Natural killer cell (primary cell): ENCODE measurements at regions not wholly inside any gene's neighbourhood (a gene's known extent, or its start where the extent isn't known, plus 50 kb on each side); places are given as distances from the start of the nearest gene placed in this dataset.

ENCODE experiments used
- ATAC-seq, 3 donors: fragments of 150-1000 bp in 2 of 3; fragments of 200-7000 bp in 1 of 3; cut with Tn5 transposase; 1 replicate in 1 of 3; 2 replicates in 2 of 3; pipeline ENCODE4 v1.10.0; 2021; ENCODE audit warnings: mild to moderate bottlenecking in 2 of 3, moderate library complexity in 2 of 3
- DNase-seq, 2 donors: peaks; one replicate each; pipeline versions ENCODE4 v3.0.0 to v3.0.0-alpha.2; 2013 to 2021; ENCODE audit warnings: mixed read lengths in 1 of 2
- H3K27ac ChIP-seq: one replicate; pipeline ENCODE4 v1.5.1; 2013; ENCODE audit warnings: mild to moderate bottlenecking, low read length
- H3K27me3 ChIP-seq: one replicate; pipeline ENCODE4 v1.6.1; 2013; ENCODE audit warnings: low read length; ENCODE audit not compliant: control insufficient read depth, insufficient read depth
- H3K36me3 ChIP-seq: one replicate; pipeline ENCODE4 v1.6.1; 2013; ENCODE audit warnings: low read length; ENCODE audit not compliant: control insufficient read depth, insufficient read depth
- H3K4me1 ChIP-seq: one replicate; pipeline ENCODE4 v1.6.1; 2013; ENCODE audit warnings: low read length; ENCODE audit not compliant: control insufficient read depth, insufficient read depth
- H3K4me3 ChIP-seq: one replicate; pipeline ENCODE4 v1.5.1; 2013; ENCODE audit warnings: low read length
- H3K9me3 ChIP-seq: one replicate; pipeline ENCODE4 v1.6.1; 2013; ENCODE audit warnings: low read length; ENCODE audit not compliant: control insufficient read depth, insufficient read depth
- H3K27ac Mint-ChIP-seq, 2 donors: one replicate each; pipeline ENCODE4 v1.8.0; 2022; ENCODE audit warnings: mild to moderate bottlenecking in 2 of 2, mixed read lengths in 2 of 2, moderate library complexity in 1 of 2
- H3K27me3 Mint-ChIP-seq, 2 donors: one replicate each; pipeline ENCODE4 v1.8.0; 2022; ENCODE audit warnings: low read depth in 2 of 2, mixed read lengths in 2 of 2
- H3K36me3 Mint-ChIP-seq: one replicate; pipeline ENCODE4 v1.8.0; 2022; ENCODE audit warnings: mixed read lengths
- H3K4me1 Mint-ChIP-seq, 2 donors: one replicate each; pipeline ENCODE4 v1.8.0; 2022; ENCODE audit warnings: mixed read lengths in 2 of 2
- H3K4me3 Mint-ChIP-seq: one replicate; pipeline ENCODE4 v1.8.0; 2022; ENCODE audit warnings: mild to moderate bottlenecking, moderate library complexity, mixed read lengths
- H3K9me3 Mint-ChIP-seq, 2 donors: one replicate each; pipeline ENCODE4 v1.8.0; 2022; ENCODE audit warnings: mixed read lengths in 2 of 2
- WGBS: methylation state at CpG from one replicate; pipeline ENCODE4 v1.1.7; 2013; ENCODE audit warnings: missing lambda C conversion rate; ENCODE audit not compliant: insufficient coverage; 5-methylcytosine and 5-hydroxymethylcytosine counted together
- intact Hi-C: fragments of 100-400 bp; cut with micrococcal nuclease; formaldehyde crosslinking; loops from one replicate; pipeline ENCODE4 v1.14.2; 2022
- TF ChIP-seq, protein P1 (sequence below): fragments of 200-600 bp; IDR thresholded peaks from one replicate; pipeline ENCODE4 v1.8.0; 2022; ENCODE audit warnings: antibody characterized with exemption

DNA sequence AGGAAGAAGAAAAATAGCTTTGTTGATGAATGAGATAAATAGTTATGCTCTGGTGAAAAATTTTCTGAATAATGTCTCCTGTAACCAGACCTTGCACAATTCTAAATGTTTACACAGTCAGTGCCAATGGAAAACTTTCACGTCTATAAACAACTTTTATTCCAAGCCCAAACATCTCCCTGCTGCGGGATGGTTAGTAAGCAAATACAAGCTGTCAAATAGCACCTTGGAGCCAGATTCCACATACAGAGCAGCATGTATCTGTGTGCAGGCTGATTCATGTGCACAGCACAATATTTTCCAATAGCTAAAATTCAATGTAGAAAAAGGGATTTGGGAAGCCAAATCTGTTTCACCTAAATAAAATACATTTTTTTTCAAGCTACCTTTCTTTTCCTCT, 813.3 kb downstream of the HACE1 start:
- WGBS = 89% methylated on average over 2 of the region's 2 CpGs
- no peak overlapping the region for H3K27ac Mint-ChIP-seq
- intact Hi-C loops = no loop called here

DNA sequence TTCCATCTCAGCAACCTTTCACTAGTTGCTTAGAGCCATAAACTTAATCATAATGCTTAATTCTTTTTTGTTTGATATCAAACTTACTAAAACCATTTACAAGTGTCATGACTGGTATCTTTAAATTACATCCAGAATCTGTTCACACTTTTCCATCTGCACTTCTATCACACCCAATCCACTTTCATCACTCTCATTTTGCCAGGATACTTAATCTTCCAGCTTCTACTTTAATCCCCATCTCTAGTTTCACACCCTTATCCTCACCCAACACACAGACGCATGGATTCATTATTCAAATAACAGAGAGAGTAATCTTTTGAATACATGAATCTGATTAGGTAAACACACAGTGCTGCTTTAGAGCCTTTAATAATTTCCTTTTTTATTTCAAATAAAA, 828.4 kb downstream of the HACE1 start:
- Mint-ChIP-seq H3K27me3 (no peaks in the 10 kb centered on the region), H3K27ac (no peak overlapping the region), H3K9me3 (peaks cover 2 to 8% of the 10 kb centered on the region in 2 donors), H3K36me3 (no peaks in the 10 kb centered on the region), H3K4me1 (no peaks in the 10 kb centered on the region), H3K4me3 (no peak overlapping the region)
- TF ChIP-seq, protein P1, sequence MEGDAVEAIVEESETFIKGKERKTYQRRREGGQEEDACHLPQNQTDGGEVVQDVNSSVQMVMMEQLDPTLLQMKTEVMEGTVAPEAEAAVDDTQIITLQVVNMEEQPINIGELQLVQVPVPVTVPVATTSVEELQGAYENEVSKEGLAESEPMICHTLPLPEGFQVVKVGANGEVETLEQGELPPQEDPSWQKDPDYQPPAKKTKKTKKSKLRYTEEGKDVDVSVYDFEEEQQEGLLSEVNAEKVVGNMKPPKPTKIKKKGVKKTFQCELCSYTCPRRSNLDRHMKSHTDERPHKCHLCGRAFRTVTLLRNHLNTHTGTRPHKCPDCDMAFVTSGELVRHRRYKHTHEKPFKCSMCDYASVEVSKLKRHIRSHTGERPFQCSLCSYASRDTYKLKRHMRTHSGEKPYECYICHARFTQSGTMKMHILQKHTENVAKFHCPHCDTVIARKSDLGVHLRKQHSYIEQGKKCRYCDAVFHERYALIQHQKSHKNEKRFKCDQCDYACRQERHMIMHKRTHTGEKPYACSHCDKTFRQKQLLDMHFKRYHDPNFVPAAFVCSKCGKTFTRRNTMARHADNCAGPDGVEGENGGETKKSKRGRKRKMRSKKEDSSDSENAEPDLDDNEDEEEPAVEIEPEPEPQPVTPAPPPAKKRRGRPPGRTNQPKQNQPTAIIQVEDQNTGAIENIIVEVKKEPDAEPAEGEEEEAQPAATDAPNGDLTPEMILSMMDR = no peak
- WGBS = 100% methylated on average over 1 of the region's 1 CpG
- H3K36me3 ChIP-seq = no peaks in the 10 kb centered on the region
- DNase-seq (no peak), ATAC-seq (no peak)
- H3K4me1 ChIP-seq = no peaks in the 10 kb centered on the region
- no peak overlapping the region for H3K4me3 ChIP-seq
- no peaks in the 10 kb centered on the region for H3K9me3 ChIP-seq
- intact Hi-C loops = no loop called here
- H3K27me3 ChIP-seq = no peaks in the 10 kb centered on the region
- H3K27ac ChIP-seq = no peak overlapping the region

More for the DNA sequence above, 813.3 kb downstream of the HACE1 start:
- no peaks in the 10 kb centered on the region for H3K4me1 Mint-ChIP-seq
- TF ChIP-seq, protein P1 = no peak
- Histone ChIP-seq H3K27ac (no peak overlapping the region), H3K4me3 (no peak overlapping the region), H3K27me3 (no peaks in the 10 kb centered on the region), H3K4me1 (no peaks in the 10 kb centered on the region), H3K9me3 (no peaks in the 10 kb centered on the region), H3K36me3 (no peaks in the 10 kb centered on the region)
- ATAC-seq (no peak), DNase-seq (no peak)
- H3K27me3 Mint-ChIP-seq = no peaks in the 10 kb centered on the region
- H3K4me3 Mint-ChIP-seq = no peak overlapping the region
- peaks cover 16 to 23% of the 10 kb centered on the region in 2 donors for H3K9me3 Mint-ChIP-seq
- peaks cover 14% of the 10 kb centered on the region for H3K36me3 Mint-ChIP-seq

DNA sequence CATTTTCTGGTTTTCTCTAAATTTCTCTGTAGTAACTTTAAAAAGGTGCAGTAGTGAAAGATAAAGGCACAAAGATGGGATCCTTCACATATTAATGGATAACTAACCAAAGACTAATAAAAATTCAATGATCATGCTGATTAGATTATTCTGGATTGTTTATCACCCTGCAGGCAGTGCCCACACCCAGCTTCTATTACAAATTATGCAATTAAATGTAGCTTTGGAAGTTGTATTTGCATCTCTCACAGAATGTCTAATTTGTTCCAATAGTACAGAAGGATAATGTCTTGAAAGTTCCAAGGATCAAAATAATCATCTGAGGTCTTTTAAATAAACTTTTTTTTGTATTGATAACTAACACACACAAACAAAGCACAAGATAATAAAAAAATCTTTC, 837.6 kb downstream of the HACE1 start:
- intact Hi-C loops = no loop called here
- no peak overlapping the region for H3K4me3 ChIP-seq
- no peak overlapping the region for H3K27ac ChIP-seq
- Mint-ChIP-seq H3K4me3 (no peak overlapping the region), H3K27me3 (no peaks in the 10 kb centered on the region), H3K4me1 (no peaks in the 10 kb centered on the region), H3K27ac (no peak overlapping the region), H3K9me3 (peaks cover 3 to 4% of the 10 kb centered on the region in 2 donors), H3K36me3 (no peaks in the 10 kb centered on the region)
- H3K36me3 ChIP-seq = no peaks in the 10 kb centered on the region
- ATAC-seq (no peak), DNase-seq (no peak)
- H3K4me1 ChIP-seq = no peaks in the 10 kb centered on the region
- TF ChIP-seq, protein P1 = no peak
- H3K27me3 ChIP-seq = no peaks in the 10 kb centered on the region
- H3K9me3 ChIP-seq = no peaks in the 10 kb centered on the region

DNA sequence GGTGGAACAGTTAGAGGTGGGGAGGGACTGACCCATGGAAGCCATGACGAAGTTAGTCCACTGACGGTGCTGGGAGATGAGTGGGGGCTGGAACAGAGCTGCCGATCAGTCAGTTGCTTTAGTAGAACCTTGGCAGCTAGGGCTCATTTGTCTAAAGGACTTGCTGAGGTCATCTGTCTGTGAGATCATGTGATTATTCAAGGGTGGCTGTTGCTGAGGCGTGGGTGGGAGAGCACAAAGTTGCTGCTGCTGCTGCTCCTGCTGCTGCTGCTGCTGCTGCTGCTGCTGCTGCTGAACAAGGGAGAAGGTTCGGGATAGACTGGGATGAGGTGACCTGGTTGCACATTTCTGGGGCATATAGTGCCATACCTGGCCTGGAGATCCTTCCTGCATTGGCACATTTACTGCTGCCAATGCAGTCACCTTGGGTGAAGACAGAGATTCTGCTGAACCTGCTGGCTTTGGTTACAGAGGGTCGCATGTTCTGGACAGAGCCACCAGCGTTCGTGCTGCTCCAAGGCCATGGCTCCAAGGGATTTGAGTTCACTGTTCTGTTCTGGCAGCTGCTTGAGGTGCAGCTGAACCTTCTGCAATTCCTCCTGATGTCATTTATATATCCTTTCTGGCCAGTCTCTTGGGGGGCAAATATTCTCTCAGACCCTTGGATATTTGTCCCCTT, 840.5 kb downstream of the HACE1 start:
- Histone ChIP-seq H3K9me3 (no peaks in the 10 kb centered on the region), H3K4me3 (no peak overlapping the region), H3K4me1 (no peaks in the 10 kb centered on the region), H3K27me3 (no peaks in the 10 kb centered on the region), H3K36me3 (no peaks in the 10 kb centered on the region), H3K27ac (no peak overlapping the region)
- TF ChIP-seq, protein P1 = no peak
- no peaks in the 10 kb centered on the region for H3K4me1 Mint-ChIP-seq
- H3K4me3 Mint-ChIP-seq = no peak overlapping the region
- H3K27ac Mint-ChIP-seq = no peak overlapping the region
- ATAC-seq (no peak), DNase-seq (no peak)
- intact Hi-C loops = no loop called here
- H3K27me3 Mint-ChIP-seq = no peaks in the 10 kb centered on the region
- H3K9me3 Mint-ChIP-seq = peaks cover 4 to 5% of the 10 kb centered on the region in 2 donors
- WGBS = 90% methylated on average over 8 of the region's 8 CpGs
- no peaks in the 10 kb centered on the region for H3K36me3 Mint-ChIP-seq
